ENCODE measurements at regions not wholly inside any gene's neighbourhood (a gene's known extent, or its start where the extent isn't known, plus 50 kb on each side); places are given as distances from the start of the nearest gene placed in this dataset.

DNA sequence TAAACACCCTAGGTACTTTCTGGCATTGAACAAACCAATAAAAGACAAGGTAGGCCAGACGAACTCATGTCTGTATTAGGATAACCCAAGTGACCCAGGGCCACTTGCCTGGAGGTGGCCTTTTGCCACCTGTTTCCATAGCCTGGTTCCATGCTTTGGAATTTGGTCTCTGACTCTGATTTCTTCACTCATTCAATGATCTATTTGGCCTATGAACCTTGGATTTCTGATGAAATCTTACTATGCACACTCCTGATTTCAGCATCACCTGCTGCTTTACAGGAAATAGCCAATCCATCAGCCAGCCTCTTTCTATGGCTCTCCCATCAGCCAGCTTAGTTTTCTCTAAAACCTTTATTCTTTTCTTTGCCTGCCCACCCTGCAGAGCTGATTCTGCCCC is 142.8 kb upstream of the PSMD7 start:
- DNase-seq = no peak
- no peak for TF ChIP-seq POLR2A (IDR thresholded peaks at IDR 0.05; ENCODE audit: low read length)
- TF ChIP-seq GATA1 (IDR thresholded peaks at IDR 0.05; ENCODE audit: low read depth, low read length) = no peak

DNA sequence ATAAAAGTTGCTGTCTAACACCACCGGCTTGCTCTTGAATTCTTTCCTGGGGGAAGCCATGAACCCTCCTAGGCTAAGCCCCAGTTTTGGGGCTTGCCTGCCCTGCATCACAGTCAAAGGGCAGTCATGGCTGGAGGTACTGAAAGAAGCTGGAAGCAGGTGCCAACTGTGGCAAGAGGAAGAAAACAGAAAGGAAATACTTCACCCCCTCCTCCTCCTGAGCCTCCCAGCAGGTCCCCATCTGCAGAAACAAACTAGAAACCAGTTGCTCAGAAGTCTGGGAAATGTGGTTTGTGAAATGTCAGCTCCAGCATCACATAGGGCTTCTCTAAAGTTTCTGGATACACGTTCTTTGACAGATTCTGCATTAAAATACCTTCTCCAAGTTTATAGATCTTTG is 150.0 kb upstream of the PSMD7 start:
- TF ChIP-seq GATA1 (IDR thresholded peaks at IDR 0.05; ENCODE audit: low read depth, low read length) = no peak
- no peak for TF ChIP-seq POLR2A (IDR thresholded peaks at IDR 0.05; ENCODE audit: low read length)
- no peak for DNase-seq

DNA sequence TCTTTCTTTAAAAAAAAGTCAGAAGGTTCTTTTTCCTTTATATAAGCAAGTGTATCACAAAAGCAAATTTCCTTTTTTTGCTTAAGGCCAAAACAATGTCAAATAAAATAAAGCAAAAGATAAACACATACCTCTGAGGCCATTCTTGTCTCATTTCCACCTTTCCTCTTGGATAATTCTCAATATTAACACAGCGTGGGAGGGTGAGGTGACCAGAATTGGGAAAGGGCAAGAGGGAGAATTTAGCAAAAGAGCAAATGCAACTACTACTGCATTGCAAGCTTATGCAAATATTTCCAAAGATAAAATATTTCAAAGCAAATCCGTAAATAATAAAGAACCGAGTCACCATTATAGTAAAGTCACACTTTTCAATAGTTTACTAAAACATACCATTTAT is 153.4 kb upstream of the PSMD7 start:
- DNase-seq = no peak

DNA sequence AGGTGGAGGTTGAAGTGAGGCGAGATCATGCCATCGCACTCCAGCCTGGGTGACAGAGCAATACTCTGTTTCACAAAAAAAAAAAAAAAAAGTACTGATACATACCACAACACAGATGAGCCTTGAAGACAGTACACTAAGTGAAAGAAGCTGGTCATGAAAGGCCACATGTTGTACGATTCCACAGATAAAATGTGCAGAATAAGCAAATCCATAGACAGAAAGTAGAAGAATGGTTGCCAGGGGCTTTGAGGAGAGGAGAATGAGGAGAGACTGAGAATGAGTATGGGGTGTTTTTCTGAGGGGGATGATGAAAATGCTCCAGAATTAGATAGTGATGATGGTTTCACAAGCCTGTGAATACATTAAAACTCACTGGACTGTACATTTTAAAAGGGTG is 155.6 kb upstream of the PSMD7 start:
- no peak for TF ChIP-seq GATA1 (IDR thresholded peaks at IDR 0.05; ENCODE audit: low read depth, low read length)
- TF ChIP-seq POLR2A (IDR thresholded peaks at IDR 0.05; ENCODE audit: low read length) = no peak
- no peak for DNase-seq

More for the DNA sequence above, 153.4 kb upstream of the PSMD7 start:
- TF ChIP-seq GATA1 (IDR thresholded peaks at IDR 0.05; ENCODE audit: low read depth, low read length) (no peak), POLR2A (IDR thresholded peaks at IDR 0.05; ENCODE audit: low read length) (no peak)

DNA sequence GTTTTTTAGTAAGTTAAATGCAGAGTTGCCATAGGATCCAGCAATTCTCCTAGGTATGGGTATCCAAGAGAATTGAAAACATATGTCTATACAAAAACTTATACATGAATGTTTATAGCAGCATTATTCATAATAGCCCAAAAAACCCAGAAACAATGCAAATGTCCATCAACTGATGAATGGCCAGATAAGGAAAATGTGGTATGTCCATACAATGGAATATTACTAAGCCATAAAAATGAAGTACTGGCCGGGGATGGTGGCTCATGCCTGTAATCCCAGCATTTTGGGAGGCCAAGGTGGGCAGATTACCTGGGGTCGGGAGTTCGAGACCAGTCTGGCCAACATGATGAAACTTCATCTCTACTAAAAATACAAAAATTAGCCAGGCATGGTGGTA is 156.1 kb upstream of the PSMD7 start:
- DNase-seq = no peak
- TF ChIP-seq POLR2A (IDR thresholded peaks at IDR 0.05; ENCODE audit: low read length) (no peak), GATA1 (IDR thresholded peaks at IDR 0.05; ENCODE audit: low read depth, low read length) (no peak)

DNA sequence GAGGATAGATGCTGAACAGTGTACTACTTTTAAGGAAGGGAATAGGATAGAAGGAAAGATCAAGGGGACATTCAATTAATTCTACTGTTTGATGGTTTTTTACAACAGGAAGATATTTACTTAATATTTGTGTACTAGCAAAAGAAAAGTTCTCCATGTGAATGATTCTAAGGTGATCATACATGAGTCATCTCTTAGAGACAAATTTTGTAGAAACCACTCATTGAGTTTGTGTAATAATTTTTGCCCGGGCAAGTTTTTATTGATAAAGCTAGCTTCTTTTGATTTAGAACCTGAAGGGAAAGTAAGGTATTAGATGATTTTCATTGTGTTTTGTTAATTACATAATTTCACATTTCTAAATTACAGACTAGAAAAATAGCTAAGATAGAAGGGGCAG is 172.8 kb upstream of the PSMD7 start:
- TF ChIP-seq POLR2A (IDR thresholded peaks at IDR 0.05; ENCODE audit: low read length) (no peak), GATA1 (IDR thresholded peaks at IDR 0.05; ENCODE audit: low read depth, low read length) (no peak)
- no peak for DNase-seq

DNA sequence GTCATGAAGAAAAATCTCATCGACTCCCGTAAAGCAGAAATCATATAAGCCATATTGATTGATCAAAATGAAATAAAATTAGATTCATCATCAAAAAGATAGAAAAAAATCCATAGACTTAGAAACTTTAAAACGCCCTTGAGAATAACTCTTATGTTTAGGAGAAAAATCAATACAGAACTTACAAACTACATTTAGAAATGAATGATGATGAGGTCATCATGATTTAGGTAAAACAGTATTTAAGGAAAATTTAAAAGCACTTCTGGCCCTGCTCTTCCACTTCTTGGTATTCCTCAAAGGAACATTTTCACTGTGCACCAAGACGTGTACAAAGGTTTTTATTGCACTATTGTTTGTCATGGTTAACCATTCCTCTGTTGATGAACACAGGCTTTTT is 173.4 kb upstream of the PSMD7 start:
- TF ChIP-seq POLR2A (IDR thresholded peaks at IDR 0.05; ENCODE audit: low read length) = no peak
- no peak for TF ChIP-seq GATA1 (IDR thresholded peaks at IDR 0.05; ENCODE audit: low read depth, low read length)
- DNase-seq = no peak

DNA sequence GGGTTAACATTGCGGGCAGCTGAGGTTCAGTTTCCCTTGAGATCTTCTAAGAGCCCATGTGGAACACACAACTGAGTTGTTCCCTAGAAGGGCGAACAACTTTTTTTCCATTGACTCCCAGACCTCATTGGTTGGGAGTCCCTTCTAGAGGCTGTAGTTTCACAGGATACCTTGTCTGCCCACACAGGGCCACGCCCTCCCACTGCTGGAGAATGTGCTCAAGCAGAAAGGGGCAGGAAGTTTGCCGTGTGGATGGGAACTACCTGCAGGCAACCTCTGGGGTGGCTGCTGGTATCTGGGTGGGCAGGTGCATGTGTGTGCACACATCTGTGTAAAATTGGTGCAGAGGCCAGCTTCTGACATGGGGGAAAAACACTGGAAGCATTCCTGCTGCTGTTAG is 178.8 kb upstream of the PSMD7 start:
- no peak for DNase-seq
- TF ChIP-seq GATA1 (IDR thresholded peaks at IDR 0.05; ENCODE audit: low read depth, low read length) = no peak
- no peak for TF ChIP-seq POLR2A (IDR thresholded peaks at IDR 0.05; ENCODE audit: low read length)

DNA sequence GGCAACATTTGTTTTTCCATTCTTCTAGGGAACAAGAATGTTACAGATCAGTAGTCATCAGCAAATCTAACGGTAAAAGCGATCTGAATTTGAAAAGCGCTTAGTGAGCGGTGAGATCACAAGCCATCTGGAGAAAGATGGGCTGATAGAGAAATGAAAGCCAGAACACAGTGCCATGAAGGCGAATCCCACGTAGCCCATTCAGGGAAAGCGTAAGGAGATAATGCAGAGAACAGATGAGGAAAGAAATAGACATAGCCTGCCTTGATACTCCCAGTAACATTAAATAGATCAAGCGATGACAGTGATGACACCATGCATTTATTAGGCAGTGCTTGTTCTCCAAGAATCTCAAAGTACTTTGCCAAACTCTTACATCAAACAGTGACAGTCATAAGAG is 183.1 kb upstream of the PSMD7 start:
- no peak for DNase-seq
- TF ChIP-seq POLR2A (IDR thresholded peaks at IDR 0.05; ENCODE audit: low read length) = no peak
- TF ChIP-seq GATA1 (IDR thresholded peaks at IDR 0.05; ENCODE audit: low read depth, low read length) = no peak

DNA sequence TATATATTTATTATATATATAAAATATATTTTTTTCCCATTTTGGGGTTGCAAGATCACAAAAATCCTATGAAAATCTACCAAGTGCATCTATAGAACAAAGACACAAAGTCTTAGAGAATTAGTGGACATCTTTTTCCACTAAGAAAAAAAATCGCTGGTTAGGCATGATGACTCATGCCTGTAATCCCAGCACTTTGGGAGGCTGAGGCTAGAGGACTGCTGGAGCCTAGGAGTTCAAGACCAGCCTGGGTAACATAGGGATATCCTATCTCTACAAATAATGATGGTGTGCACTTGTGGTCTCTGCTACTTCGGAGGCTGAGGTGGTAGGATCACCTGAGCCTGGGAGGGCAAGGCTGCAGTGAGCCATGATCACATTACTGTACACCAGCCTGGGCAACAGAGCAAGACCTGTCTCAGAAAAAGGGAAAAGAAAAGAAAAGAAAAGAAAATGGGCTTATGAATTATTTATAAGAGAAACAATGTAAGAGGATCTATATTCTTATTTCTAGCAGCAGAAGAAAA is 185.1 kb upstream of the PSMD7 start:
- no peak for TF ChIP-seq POLR2A (IDR thresholded peaks at IDR 0.05; ENCODE audit: low read length)
- TF ChIP-seq GATA1 (IDR thresholded peaks at IDR 0.05; ENCODE audit: low read depth, low read length) = no peak
- DNase-seq = peak in 1 of 2 experiments; percentile 3

DNA sequence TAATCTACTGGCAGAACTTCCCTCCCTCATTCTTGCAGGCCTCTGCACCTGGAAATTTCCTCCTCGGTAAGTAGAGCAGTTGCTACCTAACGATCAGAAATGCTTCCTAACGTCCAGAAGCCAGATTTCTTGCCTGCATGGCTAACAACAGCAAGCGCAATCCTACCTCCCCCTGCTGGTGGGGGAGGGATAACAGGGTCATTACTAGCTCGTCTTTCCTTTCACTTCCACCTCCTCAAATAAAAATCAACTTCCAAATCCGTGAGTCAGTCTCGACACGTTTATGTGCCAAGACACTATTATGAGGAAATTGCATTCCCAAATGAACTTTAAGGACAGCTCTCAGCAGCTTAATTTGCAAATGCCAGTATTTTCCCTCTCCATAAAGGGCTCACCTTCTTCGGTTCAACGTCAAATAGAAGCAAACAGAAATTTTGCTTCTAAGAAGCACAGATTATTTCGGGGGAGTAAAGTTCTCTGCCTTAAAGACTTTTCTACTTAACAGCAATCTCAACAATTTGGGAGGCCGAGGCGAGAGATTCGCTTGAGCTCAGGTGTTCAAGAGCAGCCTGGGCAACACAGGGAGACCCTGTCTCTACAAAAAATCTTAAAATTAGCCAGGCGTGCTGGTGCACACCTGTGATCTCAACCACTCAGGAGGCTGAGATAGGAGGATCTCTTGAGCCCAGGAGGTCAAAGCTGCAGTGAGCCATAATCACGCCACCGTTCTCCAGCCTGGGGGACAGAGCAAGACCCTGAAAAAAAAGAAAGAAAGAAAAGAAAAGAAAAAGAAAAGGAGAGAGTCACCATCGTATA is 188.6 kb upstream of the PSMD7 start:
- peak; percentile 22 to 54 for DNase-seq
- TF ChIP-seq GATA1 (IDR thresholded peaks at IDR 0.05; ENCODE audit: low read depth, low read length) = no peak
- TF ChIP-seq POLR2A (IDR thresholded peaks at IDR 0.05; ENCODE audit: low read length) = no peak

DNA sequence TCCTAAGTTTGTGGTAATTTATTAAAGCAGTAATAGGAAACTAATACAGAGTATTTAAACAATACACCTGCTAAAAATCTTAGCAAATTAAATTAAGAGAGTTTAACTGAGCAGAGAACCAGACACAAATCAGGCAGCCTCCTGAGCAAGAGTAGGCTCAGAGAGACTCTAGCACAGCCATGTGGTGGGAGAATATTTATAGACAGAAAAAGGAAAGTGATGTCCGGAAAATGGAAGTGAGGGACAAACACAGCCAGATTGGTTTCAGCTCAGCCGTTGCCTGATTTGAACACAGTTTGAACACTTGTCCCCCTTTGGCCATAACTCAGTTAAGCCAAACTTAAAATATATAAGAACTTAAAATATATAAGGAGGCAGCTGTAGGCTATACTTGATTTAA is 192.6 kb upstream of the PSMD7 start:
- TF ChIP-seq GATA1 (IDR thresholded peaks at IDR 0.05; ENCODE audit: low read depth, low read length) = no peak
- no peak for TF ChIP-seq POLR2A (IDR thresholded peaks at IDR 0.05; ENCODE audit: low read length)
- DNase-seq = no peak

DNA sequence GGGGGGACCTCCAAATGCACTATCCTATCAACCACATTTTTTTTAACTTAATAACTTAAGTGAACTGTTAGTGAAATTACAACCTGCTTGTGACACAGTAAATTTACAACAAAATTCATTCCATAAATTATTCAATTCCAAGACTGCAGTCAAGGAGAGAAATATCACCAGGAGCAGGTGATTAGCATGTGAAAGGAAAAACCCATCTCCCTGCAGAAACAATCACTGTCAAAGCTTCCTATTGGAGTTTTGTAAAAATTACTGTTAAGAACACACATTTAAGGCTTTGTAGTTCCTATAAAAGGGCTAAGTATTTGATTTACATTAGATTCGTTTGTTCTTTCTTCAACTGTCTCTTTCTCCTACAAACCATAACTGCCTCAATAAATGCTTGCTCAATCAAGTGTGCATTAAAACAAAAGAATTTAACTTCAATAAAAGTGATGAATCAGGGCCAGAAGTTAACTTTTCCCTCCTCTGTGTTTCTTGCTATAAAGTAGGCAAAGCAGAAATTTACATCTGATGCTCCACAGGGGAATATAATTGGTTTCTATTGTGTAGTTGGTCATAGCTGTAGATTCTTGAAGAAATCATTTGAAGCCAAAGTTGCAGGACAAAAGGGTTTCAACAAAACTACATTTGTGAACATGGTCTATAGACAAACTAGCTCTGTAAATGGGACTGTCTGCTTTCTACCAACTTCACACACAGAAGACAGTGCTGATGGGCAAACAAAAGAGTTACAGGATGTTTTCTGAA is 195.1 kb upstream of the PSMD7 start:
- TF ChIP-seq GATA1 (IDR thresholded peaks at IDR 0.05; ENCODE audit: low read depth, low read length) = no peak
- TF ChIP-seq POLR2A (IDR thresholded peaks at IDR 0.05; ENCODE audit: low read length) = no peak
- no peak for DNase-seq
